Lower lobe of right lung (tissue), 2 donors: ENCODE measurements at regions not wholly inside any gene's neighbourhood (a gene's known extent, or its start where the extent isn't known, plus 50 kb on each side); places are given as distances from the start of the nearest gene placed in this dataset.

Source experiments
- ATAC-seq, 2 donors: fragments of 200-7000 bp; cut with Tn5 transposase; one replicate each; pipeline ENCODE4 v1.9.1; 2020 to 2022; ENCODE audit warnings: mild to moderate bottlenecking in 2 of 2, moderate library complexity in 2 of 2
- DNase-seq: peaks from one replicate; pipeline ENCODE4 v3.0.0-alpha.2; 2020
- H3K27ac ChIP-seq: fragments of 200-600 bp; one replicate; pipeline ENCODE4 v1.8.0; 2022
- H3K27me3 ChIP-seq: fragments of 200-600 bp; one replicate; pipeline ENCODE4 v1.8.0; 2022; ENCODE audit warnings: low read depth
- H3K36me3 ChIP-seq: fragments of 200-600 bp; one replicate; pipeline ENCODE4 v1.8.0; 2022; ENCODE audit warnings: mild to moderate bottlenecking
- H3K4me1 ChIP-seq: fragments of 200-600 bp; one replicate; pipeline ENCODE4 v1.8.0; 2022
- H3K4me3 ChIP-seq: fragments of 200-600 bp; one replicate; pipeline ENCODE4 v1.8.0; 2022; ENCODE audit warnings: mild to moderate bottlenecking
- H3K9me3 ChIP-seq: fragments of 200-600 bp; one replicate; pipeline ENCODE4 v1.8.0; 2022
- intact Hi-C: fragments of 100-400 bp; cut with DNase I; formaldehyde crosslinking; loops from one replicate; pipeline ENCODE4 v1.11.0; 2022
- TF ChIP-seq, protein P1 (sequence below): fragments of 200-600 bp; IDR thresholded peaks from one replicate; pipeline ENCODE4 v1.8.0; 2022; ENCODE audit warnings: antibody characterized with exemption, mild to moderate bottlenecking
- donor health status: DM: no; HTN: yes; CAD: no; lungs with severe emphysema.

DNA sequence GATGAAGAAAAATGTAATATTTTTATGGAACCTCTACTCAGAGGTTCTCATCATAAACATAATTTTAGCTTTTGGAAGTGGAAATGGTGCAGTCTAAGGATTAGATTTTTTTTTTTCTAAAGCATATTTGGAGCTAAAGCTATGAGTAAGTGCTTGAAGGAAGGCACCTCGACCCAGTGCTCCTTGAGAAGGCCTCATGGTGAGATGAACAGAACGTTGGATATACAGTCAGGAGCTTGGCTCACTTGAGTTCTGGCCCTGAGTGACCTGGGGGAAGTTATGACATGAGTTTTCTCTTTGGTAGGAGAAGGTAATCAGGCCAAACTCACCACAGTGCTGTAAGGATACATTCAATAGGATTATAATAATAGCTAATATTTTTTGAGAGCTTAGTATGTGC is 163.3 kb downstream of the JCAD start:
- H3K4me3 ChIP-seq = no peak overlapping the region
- H3K36me3 ChIP-seq = no peaks in the 10 kb centered on the region
- no peaks in the 10 kb centered on the region for H3K9me3 ChIP-seq
- ATAC-seq (no peak), DNase-seq (no peak)
- intact Hi-C loops = no loop called here
- no peaks in the 10 kb centered on the region for H3K4me1 ChIP-seq
- no peak overlapping the region for H3K27ac ChIP-seq
- TF ChIP-seq, protein P1, sequence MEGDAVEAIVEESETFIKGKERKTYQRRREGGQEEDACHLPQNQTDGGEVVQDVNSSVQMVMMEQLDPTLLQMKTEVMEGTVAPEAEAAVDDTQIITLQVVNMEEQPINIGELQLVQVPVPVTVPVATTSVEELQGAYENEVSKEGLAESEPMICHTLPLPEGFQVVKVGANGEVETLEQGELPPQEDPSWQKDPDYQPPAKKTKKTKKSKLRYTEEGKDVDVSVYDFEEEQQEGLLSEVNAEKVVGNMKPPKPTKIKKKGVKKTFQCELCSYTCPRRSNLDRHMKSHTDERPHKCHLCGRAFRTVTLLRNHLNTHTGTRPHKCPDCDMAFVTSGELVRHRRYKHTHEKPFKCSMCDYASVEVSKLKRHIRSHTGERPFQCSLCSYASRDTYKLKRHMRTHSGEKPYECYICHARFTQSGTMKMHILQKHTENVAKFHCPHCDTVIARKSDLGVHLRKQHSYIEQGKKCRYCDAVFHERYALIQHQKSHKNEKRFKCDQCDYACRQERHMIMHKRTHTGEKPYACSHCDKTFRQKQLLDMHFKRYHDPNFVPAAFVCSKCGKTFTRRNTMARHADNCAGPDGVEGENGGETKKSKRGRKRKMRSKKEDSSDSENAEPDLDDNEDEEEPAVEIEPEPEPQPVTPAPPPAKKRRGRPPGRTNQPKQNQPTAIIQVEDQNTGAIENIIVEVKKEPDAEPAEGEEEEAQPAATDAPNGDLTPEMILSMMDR = no peak
- no peaks in the 10 kb centered on the region for H3K27me3 ChIP-seq

DNA sequence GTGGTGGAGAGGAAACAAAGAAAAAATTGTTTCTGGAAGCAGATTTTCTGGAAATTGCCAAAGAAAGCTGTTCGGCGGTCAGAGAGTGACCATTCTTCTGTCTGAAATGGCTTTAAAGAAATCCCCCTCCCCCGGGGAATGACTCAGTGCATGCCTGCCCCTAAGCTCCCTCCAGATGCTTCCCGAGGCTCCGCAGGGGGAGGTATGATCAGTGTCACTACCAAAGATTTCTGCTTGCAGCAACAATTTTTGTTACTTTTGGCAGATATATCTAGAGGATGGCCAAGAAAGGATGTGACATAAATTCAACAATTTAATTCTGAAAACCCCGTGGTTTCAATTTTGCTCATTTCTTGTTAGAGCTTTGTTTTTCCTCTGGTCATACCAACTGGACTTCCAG is 163.9 kb downstream of the JCAD start:
- H3K4me3 ChIP-seq = no peak overlapping the region
- no peaks in the 10 kb centered on the region for H3K9me3 ChIP-seq
- intact Hi-C loops = no loop called here
- peak in 1 of 2 donors; percentile 61 for ATAC-seq
- no peak for DNase-seq
- no peak overlapping the region for H3K27ac ChIP-seq
- no peaks in the 10 kb centered on the region for H3K36me3 ChIP-seq
- no peaks in the 10 kb centered on the region for H3K4me1 ChIP-seq
- TF ChIP-seq, protein P1 = no peak
- H3K27me3 ChIP-seq = no peaks in the 10 kb centered on the region

DNA sequence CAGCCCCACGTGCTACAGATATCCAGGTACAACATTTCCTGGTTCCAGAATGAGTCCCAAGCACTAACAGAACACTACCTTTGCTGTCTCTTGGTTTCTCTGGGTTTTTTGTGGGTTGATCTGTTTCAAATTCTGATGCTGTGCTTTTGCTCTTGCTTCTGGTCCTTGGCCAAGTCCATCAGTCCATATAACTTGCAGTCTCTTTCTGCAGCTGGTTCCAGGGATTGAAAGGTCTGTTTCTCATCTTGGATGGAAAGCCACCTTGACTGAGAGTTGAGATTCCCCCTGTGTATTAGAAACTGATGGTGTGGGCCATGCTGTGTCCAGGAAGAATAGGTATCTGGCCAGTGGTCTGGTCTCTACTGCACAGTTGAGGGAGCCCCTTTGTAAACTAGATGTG is 171.1 kb downstream of the JCAD start:
- no peaks in the 10 kb centered on the region for H3K36me3 ChIP-seq
- intact Hi-C loops = no loop called here
- no peak for ATAC-seq

DNA sequence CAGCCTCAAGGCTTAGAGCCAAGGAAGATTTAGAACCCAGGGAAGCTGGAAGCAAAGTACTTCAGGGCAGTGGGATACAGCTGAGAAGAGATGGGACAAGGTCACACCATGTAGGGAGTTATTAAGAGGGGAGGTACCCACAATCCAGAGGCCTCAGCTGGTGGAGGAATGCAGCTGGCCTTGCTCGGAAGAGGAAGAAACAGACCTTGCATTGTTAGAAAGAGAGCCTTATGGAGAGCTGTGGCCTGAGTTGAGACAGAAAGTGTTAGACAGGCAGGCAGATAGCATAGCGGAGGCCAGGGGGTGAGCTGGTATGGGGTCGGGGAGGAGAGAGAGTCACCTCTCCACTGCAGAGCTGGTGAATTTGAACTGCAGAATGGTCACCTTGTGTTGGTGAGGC is 173.1 kb downstream of the JCAD start:
- no peak for ATAC-seq

More for the DNA sequence above, 171.1 kb downstream of the JCAD start:
- H3K4me1 ChIP-seq = no peaks in the 10 kb centered on the region
- no peak overlapping the region for H3K27ac ChIP-seq
- DNase-seq = no peak
- no peak overlapping the region for H3K4me3 ChIP-seq
- TF ChIP-seq, protein P1 = no peak
- H3K9me3 ChIP-seq = no peaks in the 10 kb centered on the region
- H3K27me3 ChIP-seq = no peaks in the 10 kb centered on the region

DNA sequence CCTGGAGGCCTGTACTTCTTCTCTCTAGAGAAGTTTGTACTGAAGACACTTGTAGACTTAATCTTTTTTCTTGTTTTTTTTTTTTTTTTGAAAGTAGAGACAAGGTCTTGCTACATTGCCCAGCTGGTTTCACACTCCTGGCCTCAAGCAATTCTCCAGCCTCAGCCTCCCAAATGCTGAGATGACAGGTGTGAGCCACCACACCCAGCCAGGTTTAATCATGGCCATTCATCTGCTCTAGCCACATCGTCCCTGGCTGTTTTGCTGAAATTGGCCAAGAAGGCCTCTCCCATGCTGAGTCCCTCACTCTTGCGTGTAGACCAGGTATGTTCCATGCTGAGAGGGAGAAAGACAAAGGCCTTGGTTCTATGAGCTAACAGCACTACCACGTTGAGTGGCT is 176.2 kb downstream of the JCAD start:
- no peak overlapping the region for H3K4me3 ChIP-seq
- H3K27ac ChIP-seq = no peak overlapping the region
- no peak for DNase-seq
- no peaks in the 10 kb centered on the region for H3K9me3 ChIP-seq
- H3K36me3 ChIP-seq = no peaks in the 10 kb centered on the region
- no peaks in the 10 kb centered on the region for H3K27me3 ChIP-seq
- intact Hi-C loops = no loop called here
- no peaks in the 10 kb centered on the region for H3K4me1 ChIP-seq
- TF ChIP-seq, protein P1 = no peak
- ATAC-seq = no peak

More for the DNA sequence above, 173.1 kb downstream of the JCAD start:
- Histone ChIP-seq H3K27ac (no peak overlapping the region), H3K4me1 (no peaks in the 10 kb centered on the region), H3K4me3 (no peak overlapping the region), H3K9me3 (no peaks in the 10 kb centered on the region), H3K36me3 (no peaks in the 10 kb centered on the region), H3K27me3 (no peaks in the 10 kb centered on the region)
- intact Hi-C loops = no loop called here
- no peak for DNase-seq
- TF ChIP-seq, protein P1 = no peak

DNA sequence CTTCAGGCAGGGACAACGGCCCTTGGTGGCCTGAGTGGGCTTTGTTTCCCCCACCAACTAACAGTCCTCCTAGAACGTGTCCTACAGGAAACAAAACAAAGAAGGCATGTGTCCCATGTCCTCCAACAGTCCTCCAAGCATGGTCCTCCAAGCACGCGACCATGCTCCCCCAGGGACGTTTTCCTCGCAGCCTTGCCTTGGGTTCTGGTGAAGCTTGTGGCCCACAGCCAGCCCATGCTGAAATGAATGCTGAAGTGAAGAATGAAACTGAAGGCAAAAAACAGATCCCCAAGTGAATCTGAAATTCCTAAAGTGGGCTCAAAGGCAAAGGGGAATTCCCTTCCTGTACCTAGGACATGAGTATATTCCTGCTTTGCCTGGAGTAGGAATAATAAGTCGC is 176.6 kb downstream of the JCAD start:
- DNase-seq = no peak
- H3K9me3 ChIP-seq = no peaks in the 10 kb centered on the region
- H3K27me3 ChIP-seq = no peaks in the 10 kb centered on the region
- no peak overlapping the region for H3K4me3 ChIP-seq
- no peaks in the 10 kb centered on the region for H3K4me1 ChIP-seq
- H3K27ac ChIP-seq = no peak overlapping the region
- TF ChIP-seq, protein P1 = no peak
- ATAC-seq = no peak
- no peaks in the 10 kb centered on the region for H3K36me3 ChIP-seq
- intact Hi-C loops = no loop called here
